ELF-1 (cell line): ENCODE measurements at regions not wholly inside any gene's neighbourhood (a gene's known extent, or its start where the extent isn't known, plus 50 kb on each side); places are given as distances from the start of the nearest gene placed in this dataset.
"Not testable (repeated sequence)": the region's sequence is repeated elsewhere in the genome, so short reads cannot be mapped to it uniquely, and the experiment has no call there.

Experiments
- DNase-seq: peaks from one replicate; pipeline ENCODE4 v3.0.0-alpha.2; 2016; ENCODE audit warnings: low read depth, low spot score

GRCh38 chr21:15472108-15473040, 257.4 kb upstream of the USP25 start:
- DNase-seq: no peak

GRCh38 chr21:15477773-15478172, 252.0 kb upstream of the USP25 start:
- not testable (repeated sequence) for DNase-seq

DNA sequence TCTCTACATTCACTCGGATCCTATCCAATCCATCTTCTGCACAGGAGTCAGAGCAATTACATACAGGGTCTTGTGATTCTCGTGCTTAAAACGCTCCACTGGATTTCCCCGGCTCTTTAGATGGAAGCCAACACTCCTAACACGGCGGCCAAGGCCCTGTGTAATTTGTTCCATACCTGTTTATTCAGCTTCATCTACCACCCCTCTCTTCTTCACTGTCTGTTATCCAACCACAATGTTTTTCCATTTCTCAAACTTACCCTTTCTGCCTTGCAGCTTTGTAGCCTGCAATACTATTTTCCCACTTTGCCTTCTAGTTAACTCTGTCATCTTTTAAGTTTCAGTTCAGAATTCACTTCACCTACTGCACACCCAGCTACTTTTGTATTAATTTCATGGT, 249.6 kb upstream of the USP25 start:
- no peak for DNase-seq

- peak; percentile 85 for DNase-seq
Observed at GRCh38 chr21:15483138-15483780, 246.5 kb upstream of the USP25 start.

GRCh38 chr21:15486460-15487195, 243.2 kb upstream of the USP25 start:
- no peak for DNase-seq

- DNase-seq: no peak
Observed at GRCh38 chr21:15487196-15487550, 242.6 kb upstream of the USP25 start.

- DNase-seq: no peak
Observed at GRCh38 chr21:15491100-15491499, 238.7 kb upstream of the USP25 start.

- DNase-seq: no peak
Observed at GRCh38 chr21:15493646-15494045, 236.1 kb upstream of the USP25 start.

GRCh38 chr21:15494481-15494880, 235.3 kb upstream of the USP25 start:
- DNase-seq: no peak

- DNase-seq: no peak
Observed at GRCh38 chr21:15495965-15496364, 233.8 kb upstream of the USP25 start.

- DNase-seq: no peak
Observed at GRCh38 chr21:15496911-15497310, 232.9 kb upstream of the USP25 start.

- no peak for DNase-seq
Observed at GRCh38 chr21:15498455-15498854, 231.3 kb upstream of the USP25 start.

DNA sequence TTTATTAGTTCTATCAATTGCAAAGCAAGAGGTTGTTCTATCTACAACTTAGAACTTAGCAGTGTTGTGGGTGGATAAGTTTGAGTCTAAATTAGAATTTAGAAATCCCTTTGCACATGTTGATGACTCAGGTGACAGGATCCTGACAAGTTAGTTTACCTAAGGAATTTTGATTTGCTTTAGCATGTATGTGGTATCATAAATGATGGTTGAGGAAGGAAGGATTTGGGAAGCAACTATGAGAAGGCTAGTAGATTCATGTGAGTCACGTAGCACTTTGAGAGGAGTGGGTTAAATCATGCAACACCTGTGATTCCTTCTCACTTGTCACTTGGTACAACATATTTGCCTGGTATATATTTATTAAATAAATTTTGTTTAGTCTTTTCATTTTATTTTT, 223.7 kb upstream of the USP25 start:
- DNase-seq: no peak

DNA sequence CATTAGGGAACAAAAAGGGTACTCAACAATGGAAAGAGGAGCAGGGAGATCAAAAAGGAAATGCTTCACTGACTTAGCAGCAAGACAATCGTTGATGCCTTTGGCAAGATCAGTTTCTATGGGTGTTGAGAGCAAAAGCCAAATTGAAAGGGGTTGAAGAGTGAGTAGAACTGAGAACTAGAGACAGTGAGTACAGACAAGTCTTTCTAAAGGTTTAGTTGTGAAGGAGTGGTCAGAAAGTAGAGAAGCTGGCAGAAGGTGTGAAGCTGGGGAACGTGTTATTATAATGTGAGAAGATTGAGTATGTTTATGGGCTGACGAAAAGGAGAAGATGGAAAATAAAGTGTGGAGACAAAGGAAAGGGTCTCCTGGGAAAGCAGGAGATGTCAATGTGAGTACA, 221.2 kb upstream of the USP25 start:
- DNase-seq: no peak

DNA sequence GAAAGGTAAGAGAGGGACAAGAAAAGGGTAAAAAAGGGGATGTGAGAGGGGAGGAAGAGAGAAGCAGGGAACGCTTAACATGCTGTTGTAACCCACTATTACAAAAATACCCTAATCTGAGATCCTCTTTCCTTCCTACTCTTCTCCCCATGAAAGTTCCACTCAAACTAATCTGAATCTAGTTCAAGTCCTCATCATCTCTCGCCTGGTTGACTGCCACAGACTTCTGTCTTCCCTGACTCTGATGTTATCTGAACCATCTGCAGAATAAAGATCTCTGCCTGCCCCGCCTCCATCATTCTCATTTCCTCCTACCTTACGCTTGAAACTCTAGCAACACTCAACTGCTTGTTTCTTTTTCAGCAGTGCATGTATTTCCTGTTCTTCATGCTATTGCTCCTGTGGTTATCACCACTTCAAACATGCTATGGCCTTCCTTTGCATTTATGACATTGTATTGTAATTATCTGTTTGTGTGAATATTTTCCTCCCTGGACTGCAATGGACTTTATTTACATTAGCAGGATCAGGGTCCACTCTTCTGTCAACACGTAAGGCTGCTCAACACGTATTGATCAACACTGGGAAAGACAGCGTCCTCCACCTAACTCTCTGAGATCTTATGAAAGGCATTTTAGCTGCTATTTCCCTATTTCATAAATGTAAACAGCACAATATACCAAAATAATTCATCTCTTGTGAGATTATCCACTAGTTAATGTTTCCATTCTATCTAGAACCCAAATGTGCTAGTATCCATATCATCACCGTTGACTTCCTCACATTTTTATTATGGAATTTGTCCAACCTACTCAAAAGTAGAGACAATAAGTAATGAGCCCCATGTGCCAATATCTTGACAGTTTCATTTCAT, 215.5 kb upstream of the USP25 start:
- DNase-seq: no peak

DNA sequence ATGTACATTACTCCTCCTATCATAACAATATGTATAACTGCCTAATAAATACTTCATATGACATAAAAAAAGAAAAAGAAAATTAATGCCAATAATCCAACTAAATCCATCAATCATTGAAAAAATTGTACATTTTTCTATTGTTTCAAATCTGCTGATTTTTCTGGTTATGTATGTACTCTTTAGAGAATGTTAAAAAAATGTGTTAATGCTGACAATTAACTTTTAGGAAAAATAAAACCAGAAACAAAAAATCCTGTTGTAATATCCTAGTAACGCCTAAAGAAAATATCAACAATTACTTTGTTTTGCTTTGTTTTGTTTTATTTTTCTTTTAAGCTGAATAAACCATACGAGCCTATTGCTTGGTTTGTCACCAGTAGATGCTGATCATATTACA, 213.9 kb upstream of the USP25 start:
- DNase-seq: no peak

- DNase-seq: no peak
Observed at GRCh38 chr21:15517394-15517793, 212.4 kb upstream of the USP25 start.

DNA sequence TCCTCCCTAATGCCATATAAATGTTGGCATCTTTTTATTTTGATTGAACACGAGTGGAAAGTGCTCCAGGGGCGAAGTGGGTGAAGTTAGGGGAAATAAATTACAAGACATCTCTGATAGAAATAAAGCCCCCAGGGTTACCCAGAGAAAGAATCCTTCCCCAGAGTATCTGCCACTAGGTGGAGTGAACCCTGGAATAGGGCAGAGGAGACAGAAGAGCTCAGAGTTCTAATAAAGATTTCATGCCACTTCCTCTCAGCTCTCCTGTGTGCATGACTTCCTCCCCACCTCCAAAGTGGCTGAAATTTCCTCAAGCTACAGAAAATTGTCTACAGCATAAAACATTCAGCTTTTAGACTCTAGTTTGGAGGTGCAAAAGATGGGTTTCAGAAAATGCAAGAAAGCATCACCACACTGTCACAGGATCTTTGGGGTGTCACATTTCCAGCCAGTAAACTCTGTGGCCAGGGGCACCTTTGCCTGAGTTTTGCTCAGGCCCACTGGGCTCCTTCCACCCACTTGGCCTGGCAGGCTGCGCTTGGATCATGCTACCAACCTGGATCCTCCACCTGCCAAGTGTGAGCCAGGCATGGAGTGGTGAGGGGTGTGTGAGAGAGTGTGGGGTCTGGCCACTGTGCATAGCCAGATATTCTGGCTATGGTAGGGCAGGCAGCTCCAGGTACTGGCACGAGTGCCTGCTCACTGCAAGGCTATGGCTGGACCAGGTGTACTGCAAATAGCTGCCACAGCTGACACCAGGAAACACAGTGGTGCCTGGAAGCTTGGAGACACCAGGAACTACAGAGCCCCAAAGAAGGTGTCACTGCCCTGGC, 208.8 kb upstream of the USP25 start:
- DNase-seq: no peak

- no peak for DNase-seq
Observed at GRCh38 chr21:15521644-15522001, 208.2 kb upstream of the USP25 start.

DNA sequence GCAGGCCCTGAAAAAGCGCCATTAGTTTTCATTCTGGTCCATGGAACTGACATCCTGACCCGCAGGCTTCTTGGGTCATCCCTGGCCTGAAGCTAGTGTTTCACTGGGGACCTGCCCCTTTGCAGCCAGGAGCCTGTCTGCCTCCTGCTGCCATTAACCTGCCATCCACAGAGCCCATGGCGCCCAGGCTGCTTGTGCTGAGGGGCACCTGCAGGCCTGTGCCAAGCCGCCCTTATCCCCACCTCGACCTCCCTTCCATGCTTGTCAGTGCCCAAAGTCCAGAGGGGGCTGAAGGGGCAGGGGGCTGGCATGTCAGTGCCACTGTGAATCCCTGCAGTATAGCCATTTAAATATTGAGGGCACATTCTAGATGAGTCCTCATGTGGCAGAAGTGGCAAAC, 207.6 kb upstream of the USP25 start:
- no peak for DNase-seq

- no peak for DNase-seq
Observed at GRCh38 chr21:15524855-15525254, 204.9 kb upstream of the USP25 start.
